GM23248 (cell line): ENCODE measurements at regions not wholly inside any gene's neighbourhood (a gene's known extent, or its start where the extent isn't known, plus 50 kb on each side); places are given as distances from the start of the nearest gene placed in this dataset.

Experiments used
- DNase-seq: peaks from one replicate; pipeline ENCODE4 v3.0.0-alpha.2; 2015
- H2AFZ ChIP-seq: fragments of 200-600 bp; sonication (generic); 2 replicates; pipeline ENCODE4 v1.6.1; 2016; ENCODE audit warnings: antibody characterized with exemption
- H3F3A ChIP-seq: fragments of 200-600 bp; sonication (generic); 2 replicates; pipeline ENCODE4 v1.6.1; 2016; ENCODE audit warnings: mild to moderate bottlenecking, antibody characterized with exemption, mixed run types; ENCODE audit not compliant: insufficient read depth
- H3K27ac ChIP-seq: fragments of 200-600 bp; sonication (generic); 2 replicates; pipeline ENCODE4 v1.5.1; 2016; ENCODE audit warnings: mild to moderate bottlenecking
- H3K27me3 ChIP-seq: fragments of 200-600 bp; sonication (generic); replicated peaks from 2 replicates; pipeline ENCODE4 v1.6.1; 2016; ENCODE audit warnings: mild to moderate bottlenecking; ENCODE audit not compliant: insufficient read depth
- H3K36me3 ChIP-seq: fragments of 200-600 bp; sonication (generic); 2 replicates; pipeline ENCODE4 v1.6.1; 2016; ENCODE audit warnings: low read depth, mild to moderate bottlenecking
- H3K4me1 ChIP-seq: fragments of 200-600 bp; sonication (generic); 2 replicates; pipeline ENCODE4 v1.6.1; 2016; ENCODE audit warnings: mild to moderate bottlenecking; ENCODE audit not compliant: insufficient read depth
- H3K4me2 ChIP-seq: fragments of 200-600 bp; sonication (generic); one replicate; pipeline ENCODE4 v1.6.1; 2016; ENCODE audit warnings: mild to moderate bottlenecking; ENCODE audit not compliant: unreplicated experiment
- H3K4me3 ChIP-seq: fragments of 200-600 bp; sonication (generic); 2 replicates; pipeline ENCODE4 v1.5.1; 2016; ENCODE audit warnings: mild to moderate bottlenecking
- H3K79me2 ChIP-seq: fragments of 200-600 bp; sonication (generic); 2 replicates; pipeline ENCODE4 v1.6.1; 2016; ENCODE audit warnings: mild to moderate bottlenecking; ENCODE audit not compliant: insufficient read depth
- H3K9ac ChIP-seq: fragments of 200-600 bp; sonication (generic); 2 replicates; pipeline ENCODE4 v1.6.1; 2016; ENCODE audit warnings: mild to moderate bottlenecking
- H3K9me2 ChIP-seq: fragments of 200-600 bp; sonication (generic); 2 replicates; pipeline ENCODE4 v1.6.1; 2016; ENCODE audit warnings: mixed run types, mild to moderate bottlenecking, moderate library complexity; ENCODE audit not compliant: insufficient read depth
- H3K9me3 ChIP-seq: fragments of 200-600 bp; sonication (generic); one replicate; pipeline ENCODE4 v1.6.1; 2017; ENCODE audit warnings: low read depth
- H4K20me1 ChIP-seq: fragments of 200-600 bp; sonication (generic); 2 replicates; pipeline ENCODE4 v1.6.0; 2016; ENCODE audit not compliant: insufficient read depth
- EZH2 ChIP-seq: fragments of 200-600 bp; sonication (generic); IDR thresholded peaks from 2 replicates; pipeline ENCODE4 v1.6.1; 2018; ENCODE audit warnings: antibody characterized with exemption, mild to moderate bottlenecking; ENCODE audit not compliant: insufficient read depth, poor library complexity, severe bottlenecking
- EZH2phosphoT487 ChIP-seq: fragments of 200-600 bp; sonication (generic); IDR thresholded peaks from 2 replicates; pipeline ENCODE4 v1.6.1; 2018; ENCODE audit warnings: antibody characterized with exemption, moderate library complexity, mild to moderate bottlenecking, low read depth; ENCODE audit not compliant: insufficient read depth
- WGBS, 2 experiments: methylation state at CpG; one replicate each; pipeline ENCODE4 v1.1.6; 2015 to 2017; ENCODE audit warnings: low lambda C conversion rate in 2 of 2, low coverage in 1 of 2; ENCODE audit errors: missing lambda C conversion rate in 2 of 2; 5-methylcytosine and 5-hydroxymethylcytosine counted together
- in situ Hi-C: fragments of 300-500 bp; cut with MboI; formaldehyde crosslinking; loops from 2 replicates; pipeline ENCODE4 v1.15.0; 2020

DNA sequence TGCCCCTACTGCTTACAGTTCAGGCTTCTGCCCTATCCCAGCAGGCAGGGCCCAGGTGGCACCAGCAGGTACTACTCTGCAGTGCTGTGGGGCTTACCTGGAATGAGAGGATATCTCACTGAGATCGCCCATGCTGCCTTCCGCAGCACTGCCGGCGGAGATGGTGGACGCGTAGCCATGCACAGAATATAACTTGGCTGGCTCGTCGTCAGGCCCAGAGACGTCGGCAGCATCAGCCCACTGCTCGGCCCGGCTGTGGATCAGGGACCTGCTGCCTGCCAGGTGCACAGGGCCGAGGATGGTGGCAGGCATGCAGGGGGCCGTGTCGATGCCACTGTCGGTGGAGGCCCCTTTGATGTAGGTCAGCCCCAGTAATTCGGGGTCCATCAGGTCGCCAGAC is 190.9 kb downstream of the SIPA1L2 start:
- no peaks in the 10 kb centered on the region for H3K27me3 ChIP-seq
- no peak overlapping the region for H3K9ac ChIP-seq
- H3K4me1 ChIP-seq = no peaks in the 10 kb centered on the region
- no peak overlapping the region for H3K27ac ChIP-seq
- H3K36me3 ChIP-seq = no peaks in the 10 kb centered on the region
- H3K9me3 ChIP-seq = no peaks in the 10 kb centered on the region
- no peaks in the 10 kb centered on the region for H3K9me2 ChIP-seq
- H2AFZ ChIP-seq = no peak overlapping the region
- no peaks in the 10 kb centered on the region for H4K20me1 ChIP-seq
- WGBS, 2 experiments = 88 to 89% methylated on average over 18 of the region's 18 CpGs
- TF ChIP-seq EZH2phosphoT487 = no peak
- no peak for TF ChIP-seq EZH2
- in situ Hi-C loops = no loop called here
- H3K79me2 ChIP-seq = no peaks in the 10 kb centered on the region
- H3F3A ChIP-seq = no peaks in the 10 kb centered on the region
- DNase-seq = no peak
- no peak overlapping the region for H3K4me2 ChIP-seq
- H3K4me3 ChIP-seq = no peak overlapping the region

GRCh38 chr1:232438476-232438875 is 191.5 kb downstream of the SIPA1L2 start:
- in situ Hi-C loops = no loop called here
- Histone ChIP-seq H3K9me3 (no peaks in the 10 kb centered on the region), H3K4me1 (no peaks in the 10 kb centered on the region)

GRCh38 chr1:232437510-232437909 is 192.4 kb downstream of the SIPA1L2 start:
- no peak for DNase-seq
- no peaks in the 10 kb centered on the region for H3K27me3 ChIP-seq
- no peaks in the 10 kb centered on the region for H4K20me1 ChIP-seq
- no peak overlapping the region for H3K27ac ChIP-seq
- no peaks in the 10 kb centered on the region for H3K4me1 ChIP-seq
- no peak for TF ChIP-seq EZH2phosphoT487
- TF ChIP-seq EZH2 = no peak
- H3K9me2 ChIP-seq = no peaks in the 10 kb centered on the region
- WGBS, 2 experiments = 81 to 91% methylated on average over 7 of the region's 7 CpGs
- H3K79me2 ChIP-seq = no peaks in the 10 kb centered on the region
- H2AFZ ChIP-seq = no peak overlapping the region
- no peak overlapping the region for H3K4me3 ChIP-seq
- H3K36me3 ChIP-seq = no peaks in the 10 kb centered on the region
- in situ Hi-C loops = no loop called here
- no peaks in the 10 kb centered on the region for H3F3A ChIP-seq
- no peak overlapping the region for H3K9ac ChIP-seq
- H3K4me2 ChIP-seq = no peak overlapping the region
- no peaks in the 10 kb centered on the region for H3K9me3 ChIP-seq

More at GRCh38 chr1:232438476-232438875, 191.5 kb downstream of the SIPA1L2 start:
- H3K4me2 ChIP-seq = no peak overlapping the region
- no peaks in the 10 kb centered on the region for H3F3A ChIP-seq
- H3K36me3 ChIP-seq = no peaks in the 10 kb centered on the region
- H3K27me3 ChIP-seq = no peaks in the 10 kb centered on the region
- no peak for TF ChIP-seq EZH2phosphoT487
- TF ChIP-seq EZH2 = no peak
- no peak overlapping the region for H3K9ac ChIP-seq
- no peak overlapping the region for H3K27ac ChIP-seq
- no peak overlapping the region for H2AFZ ChIP-seq
- no peak overlapping the region for H3K4me3 ChIP-seq
- H3K9me2 ChIP-seq = no peaks in the 10 kb centered on the region
- H4K20me1 ChIP-seq = no peaks in the 10 kb centered on the region
- WGBS, 2 experiments = 85 to 89% methylated on average over 5 of the region's 5 CpGs
- H3K79me2 ChIP-seq = no peaks in the 10 kb centered on the region
- DNase-seq = no peak

DNA sequence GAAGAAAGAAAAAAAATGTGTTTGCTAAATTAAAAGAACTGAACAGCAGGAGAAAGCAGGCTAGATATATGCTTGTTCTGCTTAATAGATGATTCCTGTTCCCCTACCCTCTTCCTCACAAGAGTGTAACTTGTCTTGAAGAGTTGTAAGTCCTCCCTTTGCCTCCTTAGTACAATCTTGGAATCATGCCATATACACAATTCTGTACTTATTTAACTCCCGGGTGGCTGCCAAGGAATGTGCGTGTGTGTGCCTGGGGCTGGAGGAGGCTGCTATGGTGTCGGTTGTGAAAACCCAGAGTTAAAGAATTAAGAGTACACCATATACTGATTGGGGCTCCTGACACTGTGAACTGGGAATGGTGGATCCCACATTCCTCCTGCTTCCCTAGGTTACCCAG is 194.2 kb downstream of the SIPA1L2 start:
- H3K4me3 ChIP-seq = no peak overlapping the region
- no peak for TF ChIP-seq EZH2phosphoT487
- no peak for TF ChIP-seq EZH2

DNA sequence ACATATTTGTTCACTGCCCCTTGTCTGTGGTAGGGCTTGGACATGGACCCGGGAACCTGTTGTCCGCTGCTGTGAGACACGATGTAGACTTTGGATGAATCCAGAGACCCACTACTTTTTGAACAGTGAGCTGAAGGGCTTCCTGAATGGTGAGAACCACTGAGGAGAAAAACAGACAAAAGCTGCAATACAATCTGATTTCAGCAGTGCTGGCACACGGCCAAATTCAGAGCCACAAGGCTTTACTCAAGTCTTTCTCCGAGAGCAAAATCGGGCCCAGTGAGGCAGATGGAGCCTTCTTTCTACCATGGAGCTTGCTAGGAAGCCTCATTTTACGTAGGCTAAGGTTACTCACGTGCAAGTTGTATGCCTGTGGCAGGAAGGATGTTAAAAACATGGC is 197.6 kb downstream of the SIPA1L2 start:
- DNase-seq = no peak
- H2AFZ ChIP-seq = no peak overlapping the region
- no peaks in the 10 kb centered on the region for H3K9me3 ChIP-seq
- no peaks in the 10 kb centered on the region for H3K27me3 ChIP-seq
- in situ Hi-C loops = no loop called here
- H3K4me2 ChIP-seq = no peak overlapping the region
- 87 to 91% methylated on average over 8 of the region's 8 CpGs for WGBS, 2 experiments
- H3K4me1 ChIP-seq = no peaks in the 10 kb centered on the region
- H3K9ac ChIP-seq = no peak overlapping the region
- H3K9me2 ChIP-seq = no peaks in the 10 kb centered on the region
- TF ChIP-seq EZH2 (no peak), EZH2phosphoT487 (no peak)
- no peaks in the 10 kb centered on the region for H3K79me2 ChIP-seq
- H3K4me3 ChIP-seq = no peak overlapping the region
- no peaks in the 10 kb centered on the region for H3F3A ChIP-seq
- H3K27ac ChIP-seq = no peak overlapping the region
- H3K36me3 ChIP-seq = no peaks in the 10 kb centered on the region
- no peaks in the 10 kb centered on the region for H4K20me1 ChIP-seq

More for the DNA sequence above, 194.2 kb downstream of the SIPA1L2 start:
- H3K4me2 ChIP-seq = no peak overlapping the region
- no peak overlapping the region for H3K27ac ChIP-seq
- no peak overlapping the region for H3K9ac ChIP-seq
- H3F3A ChIP-seq = no peaks in the 10 kb centered on the region
- in situ Hi-C loops = no loop called here
- DNase-seq = peak; percentile 39
- no peaks in the 10 kb centered on the region for H4K20me1 ChIP-seq
- H3K27me3 ChIP-seq = no peaks in the 10 kb centered on the region
- H3K4me1 ChIP-seq = no peaks in the 10 kb centered on the region
- H3K9me3 ChIP-seq = no peaks in the 10 kb centered on the region
- no peaks in the 10 kb centered on the region for H3K9me2 ChIP-seq
- H3K79me2 ChIP-seq = no peaks in the 10 kb centered on the region
- no peaks in the 10 kb centered on the region for H3K36me3 ChIP-seq
- H2AFZ ChIP-seq = no peak overlapping the region
- 7 to 28% methylated on average over 3 of the region's 3 CpGs for WGBS, 2 experiments
